ENCODE measurements at regions not wholly inside any gene's neighbourhood (a gene's known extent, or its start where the extent isn't known, plus 50 kb on each side); places are given as distances from the start of the nearest gene placed in this dataset.
"Not testable (repeated sequence)": the region's sequence is repeated elsewhere in the genome, so short reads cannot be mapped to it uniquely, and the experiment has no call there.

DNA sequence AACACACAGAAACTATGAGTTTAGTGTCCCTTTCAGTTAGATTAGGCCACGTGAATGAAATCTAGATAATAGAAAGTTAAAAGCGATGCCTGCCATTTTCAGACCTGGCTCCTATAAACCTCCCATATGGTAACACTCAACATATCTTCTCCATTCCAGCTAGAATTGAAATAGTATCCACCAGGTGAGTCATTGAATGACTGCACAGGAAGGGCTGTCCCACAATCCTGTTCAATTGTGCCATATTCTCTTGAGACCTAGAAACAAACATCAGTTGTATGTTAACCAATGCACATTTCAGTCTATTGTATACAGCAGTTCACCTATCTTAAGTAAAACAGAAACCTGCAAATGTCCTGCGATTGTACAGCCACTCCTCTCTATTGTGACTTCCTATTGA is 659.3 kb upstream of the SLIT2 start:
- Histone ChIP-seq H3K4me3 (ENCODE audit: low read length) (no peak overlapping the region), H3K27me3 (ENCODE audit: control insufficient read depth, insufficient read depth) (no peaks in the 10 kb centered on the region), H3K4me1 (ENCODE audit: control insufficient read depth, insufficient read depth, low read length) (no peaks in the 10 kb centered on the region), H3K9me3 (ENCODE audit: control insufficient read depth, low read length) (no peaks in the 10 kb centered on the region), H3K27ac (ENCODE audit: low read length) (no peak overlapping the region)
- DNase-seq (no peak), ATAC-seq (no peak)
- intact Hi-C loops (cut with DNase I): no loop called here
- WGBS: 78% methylated on average over 3 of the region's 3 CpGs

GRCh38 chr4:19583827-19584569 is 667.7 kb upstream of the SLIT2 start:
- DNase-seq: peak in 1 of 3 donors; percentile 42
- no peak for ATAC-seq
- no peak overlapping the region for H3K27ac ChIP-seq (ENCODE audit: low read length)
- H3K4me3 ChIP-seq (ENCODE audit: low read length): no peak overlapping the region
- H3K4me1 ChIP-seq (ENCODE audit: control insufficient read depth, insufficient read depth, low read length): no peaks in the 10 kb centered on the region
- H3K9me3 ChIP-seq (ENCODE audit: control insufficient read depth, low read length): no peaks in the 10 kb centered on the region
- 79% methylated on average over 4 of the region's 4 CpGs for WGBS
- H3K27me3 ChIP-seq (ENCODE audit: control insufficient read depth, insufficient read depth): no peaks in the 10 kb centered on the region
- intact Hi-C loops (cut with DNase I): no loop called here

- Histone ChIP-seq H3K4me3 (ENCODE audit: low read length) (no peak overlapping the region), H3K4me1 (ENCODE audit: control insufficient read depth, insufficient read depth, low read length) (no peaks in the 10 kb centered on the region), H3K27ac (ENCODE audit: low read length) (no peak overlapping the region), H3K9me3 (ENCODE audit: control insufficient read depth, low read length) (no peaks in the 10 kb centered on the region), H3K27me3 (ENCODE audit: control insufficient read depth, insufficient read depth) (no peaks in the 10 kb centered on the region)
- intact Hi-C loops (cut with DNase I): no loop called here
- WGBS: 38% methylated on average over 4 of the region's 4 CpGs
- DNase-seq (no peak), ATAC-seq (peak; percentile 55 to 62)
Observed at GRCh38 chr4:19580095-19580494, 671.6 kb upstream of the SLIT2 start.

DNA sequence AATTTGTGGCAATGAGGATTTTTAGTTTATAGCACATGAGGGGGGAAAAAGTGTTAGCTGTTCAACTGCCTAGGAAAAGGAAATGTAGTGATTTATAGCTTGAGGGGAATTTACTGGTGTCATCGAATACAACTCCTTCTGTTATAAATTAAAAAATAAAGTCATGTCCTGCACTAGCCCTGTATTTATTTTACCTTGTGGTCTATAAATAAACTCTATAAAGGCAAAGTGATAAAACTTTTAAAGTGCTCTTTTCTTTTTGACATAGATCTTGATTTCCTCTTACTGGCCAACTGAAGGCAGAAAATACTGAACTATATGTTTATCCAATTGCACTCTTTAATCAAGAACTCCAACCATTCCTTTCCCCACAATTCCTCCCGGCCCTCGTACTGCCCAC is 672.1 kb upstream of the SLIT2 start:
- Histone ChIP-seq H3K4me3 (ENCODE audit: low read length) (no peak overlapping the region), H3K4me1 (ENCODE audit: control insufficient read depth, insufficient read depth, low read length) (no peaks in the 10 kb centered on the region), H3K27me3 (ENCODE audit: control insufficient read depth, insufficient read depth) (no peaks in the 10 kb centered on the region), H3K9me3 (ENCODE audit: control insufficient read depth, low read length) (no peaks in the 10 kb centered on the region), H3K27ac (ENCODE audit: low read length) (no peak overlapping the region)
- 42% methylated on average over 3 of the region's 3 CpGs for WGBS
- ATAC-seq: no peak
- intact Hi-C loops (cut with DNase I): no loop called here
- DNase-seq: no peak

- no peak overlapping the region for H3K4me3 ChIP-seq (ENCODE audit: low read length)
- DNase-seq (no peak), ATAC-seq (peak in 1 of 2 donors; percentile 60)
- H3K27me3 ChIP-seq (ENCODE audit: control insufficient read depth, insufficient read depth): no peaks in the 10 kb centered on the region
- no peaks in the 10 kb centered on the region for H3K4me1 ChIP-seq (ENCODE audit: control insufficient read depth, insufficient read depth, low read length)
- WGBS: 51% methylated on average over 1 of the region's 1 CpG
- H3K27ac ChIP-seq (ENCODE audit: low read length): no peak overlapping the region
- H3K9me3 ChIP-seq (ENCODE audit: control insufficient read depth, low read length): no peaks in the 10 kb centered on the region
- intact Hi-C loops (cut with DNase I): no loop called here
Observed at GRCh38 chr4:19577097-19577496, 674.6 kb upstream of the SLIT2 start.

DNA sequence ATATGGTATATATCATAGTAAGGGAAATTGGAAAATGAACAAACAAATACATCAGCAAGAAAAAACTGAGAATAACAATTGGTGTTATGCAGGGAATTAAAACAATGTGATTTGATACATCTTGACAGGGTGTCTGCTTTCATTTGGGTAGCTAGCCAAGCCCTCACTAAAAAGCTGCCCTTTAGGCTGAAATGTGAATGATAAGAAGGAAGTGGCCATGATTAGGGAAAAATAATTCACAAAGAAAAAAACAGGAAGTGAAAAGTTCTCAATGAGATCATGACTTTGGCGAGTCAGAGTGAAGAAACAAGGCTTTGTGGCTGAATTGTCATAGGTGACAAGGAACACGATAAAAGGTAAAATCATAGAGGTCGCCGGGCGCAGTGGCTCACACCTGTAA is 675.8 kb upstream of the SLIT2 start:
- H3K27ac ChIP-seq (ENCODE audit: low read length): no peak overlapping the region
- intact Hi-C loops (cut with DNase I): no loop called here
- ATAC-seq (no peak), DNase-seq (no peak)
- no peak overlapping the region for H3K4me3 ChIP-seq (ENCODE audit: low read length)
- no peaks in the 10 kb centered on the region for H3K9me3 ChIP-seq (ENCODE audit: control insufficient read depth, low read length)
- 71% methylated on average over 5 of the region's 5 CpGs for WGBS
- no peaks in the 10 kb centered on the region for H3K27me3 ChIP-seq (ENCODE audit: control insufficient read depth, insufficient read depth)
- H3K4me1 ChIP-seq (ENCODE audit: control insufficient read depth, insufficient read depth, low read length): no peaks in the 10 kb centered on the region

DNA sequence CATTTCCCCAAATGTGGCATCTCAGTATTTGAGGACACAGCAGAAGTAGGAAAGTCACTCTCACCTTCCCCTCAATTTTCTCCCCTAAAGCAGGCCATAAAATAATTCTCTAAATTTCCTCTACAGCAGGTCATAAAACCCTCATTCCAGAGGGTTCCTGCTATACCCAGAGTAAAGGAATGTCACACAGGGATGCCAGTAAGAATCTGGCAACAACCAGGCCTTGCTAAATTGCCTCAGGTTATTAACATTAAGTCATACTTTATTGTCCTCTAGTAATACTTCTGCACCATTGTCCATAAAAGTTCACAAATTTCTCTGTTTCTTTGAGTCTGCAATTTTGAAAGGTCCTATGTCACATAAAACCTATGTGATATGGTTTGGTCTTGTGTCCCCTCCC is 685.7 kb upstream of the SLIT2 start:
- H3K27me3 ChIP-seq (ENCODE audit: control insufficient read depth, insufficient read depth): no peaks in the 10 kb centered on the region
- DNase-seq (no peak), ATAC-seq (no peak)
- H3K4me3 ChIP-seq (ENCODE audit: low read length): no peak overlapping the region
- intact Hi-C loops (cut with DNase I): no loop called here
- H3K9me3 ChIP-seq (ENCODE audit: control insufficient read depth, low read length): no peaks in the 10 kb centered on the region
- no peak overlapping the region for H3K27ac ChIP-seq (ENCODE audit: low read length)
- H3K4me1 ChIP-seq (ENCODE audit: control insufficient read depth, insufficient read depth, low read length): no peaks in the 10 kb centered on the region

GRCh38 chr4:19562456-19562855 is 689.2 kb upstream of the SLIT2 start:
- ATAC-seq: no peak
- intact Hi-C loops (cut with DNase I): no loop called here
- H3K4me1 ChIP-seq (ENCODE audit: control insufficient read depth, insufficient read depth, low read length): no peaks in the 10 kb centered on the region
- H3K27ac ChIP-seq (ENCODE audit: low read length): no peak overlapping the region
- H3K9me3 ChIP-seq (ENCODE audit: control insufficient read depth, low read length): no peaks in the 10 kb centered on the region
- WGBS: 91% methylated on average over 3 of the region's 3 CpGs
- no peak overlapping the region for H3K4me3 ChIP-seq (ENCODE audit: low read length)
- H3K27me3 ChIP-seq (ENCODE audit: control insufficient read depth, insufficient read depth): no peaks in the 10 kb centered on the region
- no peak for DNase-seq

GRCh38 chr4:19557161-19557560 is 694.5 kb upstream of the SLIT2 start:
- ATAC-seq (no peak), DNase-seq (no peak)
- Histone ChIP-seq H3K27ac (ENCODE audit: low read length) (no peak overlapping the region), H3K4me1 (ENCODE audit: control insufficient read depth, insufficient read depth, low read length) (no peaks in the 10 kb centered on the region), H3K9me3 (ENCODE audit: control insufficient read depth, low read length) (no peaks in the 10 kb centered on the region), H3K27me3 (ENCODE audit: control insufficient read depth, insufficient read depth) (no peaks in the 10 kb centered on the region), H3K4me3 (ENCODE audit: low read length) (no peak overlapping the region)
- WGBS: 79% methylated on average over 2 of the region's 2 CpGs
- intact Hi-C loops (cut with DNase I): no loop called here

DNA sequence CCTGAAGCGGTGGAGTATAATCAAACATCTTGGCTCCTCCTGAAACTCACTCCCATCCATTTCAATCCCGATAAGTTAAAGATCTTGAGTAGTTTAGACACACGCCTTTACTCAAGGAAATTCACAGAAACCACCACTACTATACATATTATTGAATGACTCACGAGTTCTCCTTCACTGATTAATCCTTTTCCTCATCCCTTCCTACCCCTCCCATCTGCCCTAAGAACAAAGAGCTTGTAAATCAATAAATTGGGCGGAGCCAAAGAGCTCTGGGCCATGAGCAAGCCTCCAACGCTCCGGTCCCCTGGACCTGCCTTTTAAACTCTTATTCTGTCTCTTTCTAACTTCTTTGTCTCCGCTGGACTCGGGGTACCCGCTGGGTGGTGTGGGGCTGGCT is 695.4 kb upstream of the SLIT2 start:
- intact Hi-C loops (cut with DNase I): not testable (repeated sequence)

GRCh38 chr4:19547463-19547862 is 704.2 kb upstream of the SLIT2 start:
- Histone ChIP-seq H3K4me1 (ENCODE audit: control insufficient read depth, insufficient read depth, low read length) (no peaks in the 10 kb centered on the region), H3K4me3 (ENCODE audit: low read length) (no peak overlapping the region), H3K27ac (ENCODE audit: low read length) (no peak overlapping the region), H3K9me3 (ENCODE audit: control insufficient read depth, low read length) (no peaks in the 10 kb centered on the region), H3K27me3 (ENCODE audit: control insufficient read depth, insufficient read depth) (no peaks in the 10 kb centered on the region)
- 81% methylated on average over 2 of the region's 2 CpGs for WGBS
- ATAC-seq: no peak
- intact Hi-C loops (cut with DNase I): no loop called here
- DNase-seq: no peak

More for the DNA sequence above, 695.4 kb upstream of the SLIT2 start:
- H3K27ac ChIP-seq (ENCODE audit: low read length); H3K9me3 ChIP-seq (ENCODE audit: control insufficient read depth, low read length); H3K27me3 ChIP-seq (ENCODE audit: control insufficient read depth, insufficient read depth); H3K4me1 ChIP-seq (ENCODE audit: control insufficient read depth, insufficient read depth, low read length); H3K4me3 ChIP-seq (ENCODE audit: low read length); ATAC-seq; DNase-seq: not testable (repeated sequence)
- 93% methylated on average over 10 of the region's 10 CpGs for WGBS

Measured in right cardiac atrium (tissue), 5 donors.